ENCODE measurements at regions not wholly inside any gene's neighbourhood (a gene's known extent, or its start where the extent isn't known, plus 50 kb on each side); places are given as distances from the start of the nearest gene placed in this dataset.

DNA sequence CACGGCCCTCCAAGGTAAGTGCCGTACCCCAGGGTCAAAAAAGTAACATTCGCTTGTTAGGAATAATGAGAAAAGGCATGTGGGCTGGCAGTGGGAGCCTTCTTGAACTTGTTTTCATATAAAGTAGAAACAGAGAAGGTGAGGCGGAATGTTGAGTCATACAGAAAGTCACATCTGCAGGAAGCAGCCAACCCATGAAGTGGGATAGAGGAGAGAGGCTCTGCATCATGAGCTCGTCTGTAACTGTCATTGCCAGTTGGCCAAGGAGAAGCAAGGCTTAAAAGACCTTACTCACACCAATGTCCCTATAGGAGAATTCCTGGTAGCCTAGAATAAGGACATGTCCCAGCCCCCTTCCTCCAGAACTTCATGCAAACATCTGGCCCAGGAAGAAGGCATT is 253.3 kb downstream of the BUD13 start:
- TF ChIP-seq, protein P1, sequence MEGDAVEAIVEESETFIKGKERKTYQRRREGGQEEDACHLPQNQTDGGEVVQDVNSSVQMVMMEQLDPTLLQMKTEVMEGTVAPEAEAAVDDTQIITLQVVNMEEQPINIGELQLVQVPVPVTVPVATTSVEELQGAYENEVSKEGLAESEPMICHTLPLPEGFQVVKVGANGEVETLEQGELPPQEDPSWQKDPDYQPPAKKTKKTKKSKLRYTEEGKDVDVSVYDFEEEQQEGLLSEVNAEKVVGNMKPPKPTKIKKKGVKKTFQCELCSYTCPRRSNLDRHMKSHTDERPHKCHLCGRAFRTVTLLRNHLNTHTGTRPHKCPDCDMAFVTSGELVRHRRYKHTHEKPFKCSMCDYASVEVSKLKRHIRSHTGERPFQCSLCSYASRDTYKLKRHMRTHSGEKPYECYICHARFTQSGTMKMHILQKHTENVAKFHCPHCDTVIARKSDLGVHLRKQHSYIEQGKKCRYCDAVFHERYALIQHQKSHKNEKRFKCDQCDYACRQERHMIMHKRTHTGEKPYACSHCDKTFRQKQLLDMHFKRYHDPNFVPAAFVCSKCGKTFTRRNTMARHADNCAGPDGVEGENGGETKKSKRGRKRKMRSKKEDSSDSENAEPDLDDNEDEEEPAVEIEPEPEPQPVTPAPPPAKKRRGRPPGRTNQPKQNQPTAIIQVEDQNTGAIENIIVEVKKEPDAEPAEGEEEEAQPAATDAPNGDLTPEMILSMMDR (IDR thresholded peaks at IDR 0.05), result no peak
- TF ChIP-seq POLR2A (IDR thresholded peaks at IDR 0.05) (no peak), POLR2AphosphoS5 (IDR thresholded peaks at IDR 0.05; ENCODE audit: insufficient read depth in 1 of 2, low read depth in 1 of 2) (no peak)
